HepG2 (cell line): ENCODE measurements at regions not wholly inside any gene's neighbourhood (a gene's known extent, or its start where the extent isn't known, plus 50 kb on each side); places are given as distances from the start of the nearest gene placed in this dataset.

Source experiments
- CTCF ChIP-seq: sonication (generic); formaldehyde crosslinking; IDR thresholded peaks from 2 replicates; pipeline ENCODE4 v1.5.0; 2020; ENCODE audit warnings: mild to moderate bottlenecking, missing genetic modification reagents, moderate library complexity
- ELF4 ChIP-seq: sonication (generic); formaldehyde crosslinking; IDR thresholded peaks from 2 replicates; pipeline ENCODE4 v1.5.0; 2020; ENCODE audit warnings: missing genetic modification reagents, mild to moderate bottlenecking, moderate library complexity, borderline replicate concordance
- HMG20B ChIP-seq: conservative IDR thresholded peaks from 2 replicates; pipeline ENCODE4 v1.6.1; 2016; ENCODE audit warnings: missing genetic modification reagents, missing compliant biosample characterization
- MAX ChIP-seq: IDR thresholded peaks from 2 replicates; pipeline ENCODE4 v1.6.1; 2012; ENCODE audit warnings: inconsistent platforms
- MYC ChIP-seq: sonication (generic); formaldehyde crosslinking; IDR thresholded peaks from 2 replicates; pipeline ENCODE4 v1.9.0; 2021; ENCODE audit warnings: missing genetic modification reagents, borderline replicate concordance
- TAF1 ChIP-seq: sonication (generic); formaldehyde crosslinking; IDR thresholded peaks from 2 replicates; pipeline ENCODE4 v1.4.0; 2020; ENCODE audit warnings: missing genetic modification reagents

GRCh38 chr5:57774439-57774838 lies 291.8 kb upstream of the ACTBL2 start:
- no peak for TF ChIP-seq ELF4 (CRISPR knock-in tag)
- TF ChIP-seq CTCF (CRISPR knock-in tag): no peak
- TF ChIP-seq TAF1: no peak
- no peak for TF ChIP-seq MYC (CRISPR knock-in tag)
- no peak for TF ChIP-seq MAX
- no peak for TF ChIP-seq HMG20B (CRISPR knock-in tag)
